SK-N-DZ (cell line): ENCODE measurements at regions not wholly inside any gene's neighbourhood (a gene's known extent, or its start where the extent isn't known, plus 50 kb on each side); places are given as distances from the start of the nearest gene placed in this dataset.

Experiments
- DNase-seq: peaks from one replicate; pipeline ENCODE4 v3.0.0-alpha.2; 2015; ENCODE audit warnings: low spot score

GRCh38 chr4:144565527-144566195 is 80.3 kb upstream of the HHIP start:
- no peak for DNase-seq

GRCh38 chr4:144572660-144573059 is 73.3 kb upstream of the HHIP start:
- no peak for DNase-seq

- DNase-seq: no peak
Observed at GRCh38 chr4:144574000-144574399, 72.0 kb upstream of the HHIP start.

GRCh38 chr4:144574509-144574908 is 71.4 kb upstream of the HHIP start:
- no peak for DNase-seq

GRCh38 chr4:144575181-144575580 is 70.8 kb upstream of the HHIP start:
- peak; percentile 44 for DNase-seq

GRCh38 chr4:144578681-144579080 is 67.3 kb upstream of the HHIP start:
- no peak for DNase-seq

GRCh38 chr4:144579411-144580030 is 66.4 kb upstream of the HHIP start:
- DNase-seq: no peak

GRCh38 chr4:144580430-144580829 is 65.5 kb upstream of the HHIP start:
- DNase-seq: no peak

GRCh38 chr4:144582105-144582850 is 63.7 kb upstream of the HHIP start:
- no peak for DNase-seq

GRCh38 chr4:144582975-144583374 is 63.0 kb upstream of the HHIP start:
- no peak for DNase-seq

- no peak for DNase-seq
Observed at GRCh38 chr4:144583658-144584057, 62.3 kb upstream of the HHIP start.

GRCh38 chr4:144584428-144584827 is 61.5 kb upstream of the HHIP start:
- no peak for DNase-seq

- DNase-seq: no peak
Observed at GRCh38 chr4:144589512-144589911, 56.4 kb upstream of the HHIP start.

GRCh38 chr4:144590020-144590419 is 55.9 kb upstream of the HHIP start:
- no peak for DNase-seq

- no peak for DNase-seq
Observed at GRCh38 chr4:144591401-144591800, 54.6 kb upstream of the HHIP start.

GRCh38 chr4:144592264-144592663 is 53.7 kb upstream of the HHIP start:
- DNase-seq: no peak

GRCh38 chr4:144594471-144594986 is 51.4 kb upstream of the HHIP start:
- DNase-seq: no peak

- DNase-seq: no peak
Observed at GRCh38 chr4:144595681-144596080, 50.3 kb upstream of the HHIP start.
